LoVo (cell line): ENCODE measurements at regions not wholly inside any gene's neighbourhood (a gene's known extent, or its start where the extent isn't known, plus 50 kb on each side); places are given as distances from the start of the nearest gene placed in this dataset.

ENCODE experiments used
- DNase-seq: peaks from one replicate; pipeline ENCODE4 v3.0.0-alpha.2; 2016; ENCODE audit warnings: low spot score

DNA sequence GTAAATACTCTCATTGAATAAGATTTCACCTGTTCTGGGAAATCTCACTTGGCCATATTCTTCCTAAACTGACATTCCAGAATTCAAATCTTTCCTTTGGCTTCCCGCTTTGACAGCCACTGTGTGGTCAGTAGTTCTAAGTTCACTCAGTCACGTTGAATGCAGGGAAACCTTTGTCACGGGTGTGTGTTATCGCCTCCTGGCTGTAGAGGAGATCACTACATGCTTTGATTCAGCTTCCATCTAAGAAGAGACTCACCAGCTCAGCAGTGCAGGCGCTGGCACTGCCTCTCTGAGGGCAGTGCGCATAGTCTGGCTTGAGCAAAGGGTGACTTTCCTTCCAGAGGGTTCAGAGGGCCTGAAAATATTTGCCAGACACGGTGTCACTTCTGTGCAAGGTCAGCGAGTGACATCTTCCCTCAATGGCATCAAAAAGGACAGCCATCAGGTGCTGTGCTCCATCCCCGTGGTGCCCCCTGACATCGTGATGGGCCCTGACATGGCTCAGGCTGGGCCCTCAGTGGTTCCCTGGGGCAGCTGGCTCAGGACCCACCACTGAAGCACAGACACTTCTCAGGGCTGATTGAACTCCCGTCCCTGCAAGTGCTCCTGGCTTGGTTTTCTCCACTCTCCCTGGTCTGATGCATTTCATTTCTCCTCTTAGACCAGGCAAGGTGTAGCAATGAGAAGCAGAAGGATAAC, 635.4 kb upstream of the ARGLU1 start:
- no peak for DNase-seq

DNA sequence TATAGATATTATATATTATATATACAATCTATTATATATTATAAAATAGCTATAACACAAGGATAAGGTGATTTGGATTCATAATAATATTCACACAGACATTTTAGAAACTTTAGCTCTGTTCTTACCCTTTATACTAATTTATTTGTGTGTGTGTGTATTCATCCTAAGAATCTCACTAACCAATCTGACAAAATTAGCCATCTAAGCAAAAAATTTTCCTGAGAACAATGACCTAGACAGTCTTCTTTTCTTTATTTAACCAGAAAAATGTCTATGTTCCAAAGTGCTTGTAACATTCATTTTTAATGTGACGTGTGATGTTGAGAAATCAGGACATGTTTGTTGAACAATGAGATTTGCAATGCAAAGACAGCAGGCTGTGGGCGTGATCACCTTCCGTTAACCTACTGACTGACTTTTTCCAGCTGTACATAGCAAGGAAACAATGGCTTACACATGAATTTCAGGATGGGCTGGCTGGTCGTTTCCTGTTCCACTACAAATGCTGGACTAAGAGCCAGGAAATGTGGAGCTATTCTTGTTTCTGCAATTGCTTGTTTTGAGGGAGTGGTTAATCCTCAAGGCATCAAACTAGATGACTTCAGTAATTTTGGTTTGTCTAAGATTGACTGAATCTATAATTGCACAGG, 634.6 kb upstream of the ARGLU1 start:
- no peak for DNase-seq

DNA sequence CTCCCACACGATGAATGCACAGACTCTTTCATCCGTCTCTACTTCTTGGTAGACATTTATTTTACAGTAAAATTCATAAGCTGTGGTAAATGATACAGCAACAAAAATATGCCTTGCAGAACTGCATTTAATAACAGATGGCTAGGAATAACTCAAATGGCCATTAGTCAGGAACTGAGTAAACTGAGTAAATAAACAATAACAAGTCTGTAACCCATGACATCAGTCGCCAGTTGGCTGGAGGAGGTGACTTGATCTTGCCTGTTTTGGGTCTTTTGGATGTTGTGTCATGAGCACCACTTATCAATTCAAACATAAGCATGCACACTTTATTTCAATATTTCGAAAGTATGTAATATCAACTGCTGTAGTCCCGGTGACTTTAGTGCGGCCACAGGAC, 632.6 kb upstream of the ARGLU1 start:
- no peak for DNase-seq

DNA sequence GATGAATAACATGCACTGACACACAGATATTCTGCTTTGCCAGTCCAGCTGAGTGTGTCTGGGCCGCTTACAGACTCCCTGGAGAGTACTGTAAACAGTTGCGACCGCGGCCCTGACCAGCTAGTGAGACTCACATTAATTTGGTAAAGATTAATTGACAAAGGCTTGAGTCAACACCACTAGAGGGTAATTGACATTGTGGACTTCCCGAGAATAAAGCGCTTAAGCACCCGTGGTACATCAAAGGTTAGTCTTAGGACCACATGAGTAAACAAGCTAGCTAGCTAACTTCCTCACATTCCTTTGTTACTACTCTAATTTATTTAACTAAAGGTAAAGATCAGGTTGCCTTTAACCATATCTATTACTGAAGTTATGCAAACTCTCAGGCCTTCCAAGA, 624.4 kb upstream of the ARGLU1 start:
- DNase-seq: no peak

DNA sequence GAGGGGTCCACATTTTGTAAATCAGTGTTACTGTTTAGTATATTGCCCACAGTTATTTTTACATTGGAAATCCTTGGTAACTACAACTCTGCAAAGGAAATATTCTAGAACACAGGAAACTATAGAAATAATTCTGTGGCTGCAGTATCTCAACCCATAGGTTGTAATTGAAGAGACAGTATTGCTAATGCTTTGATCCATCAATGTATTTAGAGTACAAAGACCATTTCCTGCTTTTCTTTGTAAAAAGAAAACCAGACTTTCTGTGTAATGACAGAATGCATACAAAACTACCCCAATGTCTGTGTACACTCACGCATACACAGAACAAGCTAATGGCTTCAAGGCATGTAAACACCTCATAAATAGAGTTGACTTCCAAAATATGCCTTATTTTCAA, 622.1 kb upstream of the ARGLU1 start:
- DNase-seq: no peak

DNA sequence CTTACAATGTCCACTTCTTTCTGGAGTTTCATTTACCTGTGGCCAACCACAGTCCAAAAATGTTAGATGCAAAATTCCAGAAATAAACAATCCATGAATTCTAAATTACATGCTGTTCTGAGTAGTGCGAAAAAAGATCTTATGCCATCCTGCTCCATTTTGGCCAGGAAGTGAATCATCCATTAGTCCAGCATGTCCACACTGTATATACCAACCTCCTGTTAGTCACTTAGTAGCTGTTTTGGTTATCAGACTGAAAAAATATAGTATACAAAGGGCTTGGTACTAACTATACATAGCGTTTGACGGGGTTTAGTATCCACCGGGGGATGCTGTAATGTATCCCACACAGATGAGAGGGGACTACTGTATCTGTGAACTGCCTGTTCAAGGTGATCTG, 618.0 kb upstream of the ARGLU1 start:
- no peak for DNase-seq

DNA sequence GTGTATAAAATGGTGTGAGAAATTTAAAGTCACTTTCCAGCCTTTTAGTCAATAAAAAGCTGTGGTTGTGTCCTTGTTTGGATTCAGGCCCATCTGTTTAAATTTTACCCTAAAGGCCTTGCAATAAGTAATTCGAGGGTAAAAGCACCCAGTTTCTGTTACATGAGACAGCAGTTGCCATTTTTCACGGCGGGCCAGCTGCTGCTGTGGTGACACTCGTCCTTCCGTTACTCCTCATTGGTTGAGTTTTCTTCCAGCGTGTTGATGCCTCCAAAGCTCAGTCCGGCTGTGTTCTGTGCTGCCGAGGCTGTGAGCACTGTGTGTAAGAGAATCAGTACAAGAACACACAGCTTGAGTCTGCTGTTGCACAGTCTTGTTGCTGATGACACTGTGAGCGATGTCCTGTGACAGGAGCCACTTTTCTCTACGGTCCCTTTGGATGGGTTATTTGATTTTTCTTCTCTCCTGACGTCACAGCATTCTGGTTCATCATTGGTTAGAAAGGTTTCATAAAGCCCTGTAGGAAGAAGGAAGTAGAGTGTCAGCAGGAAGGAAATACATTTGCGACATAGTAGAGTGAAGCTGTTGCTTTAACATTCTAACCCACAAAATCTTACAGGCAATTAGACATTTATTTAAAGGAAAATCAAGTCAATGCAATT, 602.5 kb upstream of the ARGLU1 start:
- DNase-seq: no peak

DNA sequence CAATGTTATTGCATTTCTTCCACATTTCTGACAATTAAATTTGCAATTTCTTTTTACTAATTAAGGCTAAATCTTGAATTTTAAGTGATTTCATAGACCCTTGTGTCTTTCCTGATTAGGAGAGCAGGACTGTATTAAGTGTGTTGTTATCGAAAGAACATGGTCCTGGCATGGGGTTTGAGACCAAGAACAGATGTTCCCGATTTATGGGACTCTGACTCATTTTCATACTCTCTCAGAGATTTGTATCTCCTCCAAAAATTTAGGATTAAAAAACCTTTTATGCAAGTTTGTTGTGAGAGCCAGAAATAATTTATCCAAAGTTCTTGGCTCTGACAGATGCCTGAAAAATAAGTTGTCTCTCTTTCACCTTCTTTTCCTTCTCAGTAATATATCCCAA, 589.3 kb upstream of the ARGLU1 start:
- no peak for DNase-seq

DNA sequence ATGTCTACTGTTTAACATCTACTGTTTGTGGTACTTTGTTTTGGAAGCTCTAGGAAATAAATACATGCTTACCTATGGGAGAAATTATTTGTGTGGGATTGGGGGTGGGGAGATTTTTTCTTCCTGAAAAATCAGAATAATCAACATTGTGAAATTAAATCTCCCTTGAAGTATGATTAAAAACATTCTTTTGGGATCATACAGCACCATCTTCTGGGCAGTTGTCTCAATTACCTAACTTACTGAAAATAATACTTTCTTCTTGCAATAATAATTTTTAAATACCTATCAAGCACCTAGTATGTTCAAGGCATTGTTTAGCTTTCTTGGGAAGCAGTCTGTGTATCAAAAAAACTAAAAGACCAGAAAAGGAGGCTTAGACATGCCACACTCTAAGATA, 576.5 kb upstream of the ARGLU1 start:
- DNase-seq: no peak

DNA sequence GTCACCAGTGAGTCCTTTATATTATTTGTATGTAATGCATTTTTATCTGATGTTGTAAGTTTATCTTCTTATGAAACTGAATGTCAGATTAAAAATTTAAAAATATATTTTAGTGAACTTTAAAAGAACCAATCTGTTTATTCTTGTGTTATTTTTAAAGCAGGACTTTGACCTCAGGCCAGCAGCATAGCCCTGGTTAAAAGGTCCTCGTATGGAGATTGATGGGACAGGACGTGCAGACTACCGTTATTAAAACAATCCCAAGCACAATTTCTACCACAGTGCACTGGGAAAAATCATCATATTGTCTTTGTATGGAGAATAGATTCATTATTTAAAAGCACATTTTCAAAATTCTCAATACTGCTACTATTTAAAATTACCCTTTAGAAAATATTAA, 573.8 kb upstream of the ARGLU1 start:
- no peak for DNase-seq

DNA sequence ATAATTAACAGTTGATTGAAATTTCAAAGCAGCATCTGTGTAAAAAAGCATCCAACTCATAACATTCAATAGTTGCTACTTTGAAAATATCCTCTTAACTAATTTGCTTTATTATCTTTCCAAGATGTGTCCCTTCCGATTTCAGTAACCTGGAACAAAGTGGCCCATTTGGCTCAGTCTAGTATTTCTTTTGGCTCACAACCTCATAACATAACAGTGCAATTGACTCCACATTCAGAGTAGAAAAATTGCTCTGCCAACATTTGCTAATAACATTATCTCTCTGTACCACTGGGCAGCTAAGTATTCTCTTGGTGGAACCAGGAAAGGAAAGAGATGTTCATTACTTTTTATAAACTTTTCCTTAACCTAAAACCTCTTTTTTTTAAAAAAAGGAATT, 571.1 kb upstream of the ARGLU1 start:
- no peak for DNase-seq

DNA sequence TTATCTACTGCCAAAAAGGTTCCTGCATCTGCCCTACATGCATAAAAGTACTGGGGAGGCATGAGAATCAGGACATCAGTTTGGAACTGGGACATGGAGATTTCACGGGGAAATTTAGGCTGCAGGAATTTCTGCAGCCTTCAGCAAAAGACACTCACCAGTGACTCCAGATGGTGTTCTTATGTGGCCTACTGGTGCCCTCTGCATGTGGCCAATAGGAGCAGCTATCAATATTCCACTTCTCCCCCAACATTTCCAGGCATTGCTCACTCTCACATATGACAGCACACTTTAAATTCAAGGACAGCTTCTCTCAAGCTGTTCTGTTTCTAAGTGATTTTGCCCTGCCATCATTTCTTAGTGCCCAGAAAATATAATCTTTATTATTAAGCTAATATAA, 570.5 kb upstream of the ARGLU1 start:
- no peak for DNase-seq

DNA sequence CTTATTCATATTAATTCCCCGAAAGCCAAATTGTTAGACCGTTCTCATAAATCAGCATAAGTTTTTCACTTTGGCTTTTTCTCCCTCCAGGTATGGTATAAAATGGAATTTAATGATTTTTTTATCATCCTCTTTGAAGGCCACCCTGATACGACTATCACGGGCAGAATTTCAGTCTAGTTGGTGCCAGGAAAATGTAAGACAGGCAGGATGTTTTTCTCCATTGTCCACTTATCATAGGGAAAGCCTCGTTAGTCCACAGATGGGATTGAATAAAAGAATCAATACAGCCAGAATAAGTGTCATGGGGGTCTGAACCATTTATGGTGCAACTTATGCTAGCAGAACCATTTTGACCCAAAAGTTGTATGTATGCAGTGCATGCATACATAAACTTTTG, 566.0 kb upstream of the ARGLU1 start:
- DNase-seq: no peak

DNA sequence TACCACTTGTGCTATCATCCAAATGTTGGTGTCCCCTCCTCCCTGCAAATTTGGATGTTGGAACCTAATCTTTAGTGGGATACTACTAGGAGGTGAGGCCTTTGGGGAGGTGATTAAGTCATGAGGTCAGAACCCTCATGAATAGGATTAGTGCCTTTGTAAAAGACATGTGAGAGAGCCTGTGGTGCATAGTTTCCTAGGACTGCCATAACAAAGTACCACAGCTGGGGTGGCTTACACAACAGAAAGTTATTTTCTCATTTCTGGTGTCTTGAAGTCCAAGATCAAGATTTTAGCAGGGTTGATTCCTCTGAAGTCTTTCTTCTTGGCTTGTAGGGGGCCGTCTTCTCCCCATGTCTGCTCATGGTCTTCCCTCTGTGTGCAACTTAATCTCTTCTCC, 562.6 kb upstream of the ARGLU1 start:
- no peak for DNase-seq

DNA sequence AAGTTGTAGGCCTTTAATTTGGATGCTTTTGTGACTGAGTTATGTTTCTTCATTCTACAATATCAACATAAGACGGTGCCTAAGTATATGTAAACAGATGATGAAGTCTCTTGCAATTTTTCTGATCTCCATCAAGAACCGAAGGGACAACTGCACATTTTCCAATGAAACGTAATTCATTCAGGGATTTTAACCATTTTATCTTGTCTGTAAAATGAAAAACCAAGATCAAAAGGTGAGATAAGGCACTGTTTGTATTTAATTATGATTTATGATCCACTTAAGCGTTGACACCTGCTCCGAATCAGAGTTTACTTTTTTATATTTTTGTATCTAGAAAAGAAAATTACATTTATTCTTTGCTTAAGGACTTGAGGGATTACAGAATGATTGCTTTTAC, 556.8 kb upstream of the ARGLU1 start:
- no peak for DNase-seq

DNA sequence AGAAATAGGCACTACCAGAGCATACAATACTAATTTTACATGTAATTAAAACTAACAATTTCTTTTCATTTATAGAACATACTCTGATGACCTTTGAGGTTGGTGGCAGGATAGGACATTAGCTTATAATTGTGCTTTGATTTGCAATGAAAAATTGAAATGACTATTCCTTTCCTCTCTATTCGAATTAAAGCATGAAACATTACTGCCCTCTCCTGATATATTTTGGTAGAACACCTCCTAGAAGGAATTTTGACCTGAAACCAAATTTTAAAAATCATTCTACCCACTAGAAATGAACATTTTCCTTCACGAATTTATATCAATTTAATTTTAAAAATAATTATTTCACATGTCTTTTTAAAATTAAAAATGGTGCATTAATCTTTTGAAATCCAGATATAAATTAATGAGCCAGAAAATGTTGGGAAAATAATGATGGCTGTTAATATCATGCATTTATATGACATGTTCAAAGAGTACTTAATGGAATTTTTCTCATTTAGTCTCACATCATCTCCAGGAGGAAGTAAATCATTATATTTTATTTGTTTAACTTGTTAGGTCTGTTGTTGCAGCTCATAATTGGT, 556.3 kb upstream of the ARGLU1 start:
- peak; percentile 4 for DNase-seq

DNA sequence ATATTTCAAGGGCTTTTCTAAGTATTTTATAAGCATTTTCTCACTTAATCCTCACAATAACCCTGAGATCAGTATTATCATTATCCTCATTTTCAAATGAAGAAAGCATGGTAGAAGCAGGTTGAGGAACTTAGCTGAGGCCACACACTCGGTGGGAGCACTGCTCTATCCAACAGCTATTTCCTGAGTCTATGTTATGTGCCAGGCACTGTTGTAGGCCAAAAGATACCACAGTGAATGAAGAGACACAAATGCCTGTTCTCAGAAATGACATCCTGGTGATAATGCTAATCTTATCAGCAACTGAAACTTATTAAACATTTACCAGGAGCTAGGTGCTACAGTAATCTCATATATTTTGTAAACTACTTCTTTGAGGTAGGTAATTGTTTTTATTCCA, 553.9 kb upstream of the ARGLU1 start:
- DNase-seq: no peak

DNA sequence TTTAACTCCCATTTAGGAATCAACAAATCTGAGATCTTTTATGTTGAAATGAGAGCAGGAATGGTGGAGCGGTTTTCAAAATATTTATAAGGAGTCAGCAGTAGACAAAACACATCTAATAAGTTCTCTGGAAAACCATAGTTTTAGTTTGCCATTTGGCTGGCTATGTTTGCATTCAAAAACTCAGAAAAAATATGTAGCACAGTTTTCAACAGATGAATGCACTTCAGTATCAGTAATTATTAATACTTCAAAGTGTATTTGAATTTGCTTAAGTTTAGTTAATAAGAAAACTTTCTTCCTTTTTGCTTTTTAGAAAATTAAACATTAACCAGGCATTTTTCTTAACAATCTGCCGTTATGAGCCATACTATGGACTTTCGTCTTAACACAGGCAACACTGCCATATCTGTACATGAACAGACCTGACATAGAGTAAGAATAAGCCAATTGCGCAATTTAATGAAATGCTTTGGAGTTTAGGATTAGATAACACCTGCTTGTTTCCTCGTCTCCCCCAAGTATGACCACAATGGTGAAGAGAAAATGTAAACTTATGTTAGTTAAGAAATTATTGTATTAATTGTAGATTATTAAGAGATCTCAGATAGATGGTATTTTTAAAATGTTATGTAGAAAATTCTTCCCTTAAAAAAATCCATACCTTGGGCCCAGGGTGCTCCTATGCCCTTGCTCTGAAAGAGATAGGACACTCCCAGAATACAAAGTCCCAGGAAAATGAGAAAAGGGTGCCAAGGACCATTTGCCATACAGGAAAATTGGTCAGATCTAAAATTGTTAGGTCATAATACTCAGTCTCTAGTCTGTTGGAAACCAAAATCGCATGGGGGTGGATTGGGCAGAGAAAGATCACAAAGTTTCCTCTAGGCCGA, 552.3 kb upstream of the ARGLU1 start:
- no peak for DNase-seq

DNA sequence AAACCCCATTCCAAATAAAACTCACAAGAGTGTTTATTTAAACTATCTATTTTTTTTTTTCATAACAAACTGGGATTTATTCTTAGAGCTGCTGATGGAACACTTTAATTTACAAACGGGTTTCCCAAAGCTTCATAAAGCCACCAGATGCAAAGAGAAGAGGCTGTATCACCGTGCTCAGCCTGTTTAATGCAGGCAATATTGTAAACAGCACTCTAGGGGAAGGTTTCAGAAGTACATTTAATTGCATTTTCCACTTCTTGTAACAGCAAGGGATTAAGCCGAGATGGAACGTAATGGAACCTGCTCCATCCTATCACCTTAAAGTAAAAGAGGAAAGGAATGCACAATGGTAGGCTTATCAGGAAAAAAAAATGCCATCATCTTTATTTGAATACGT, 550.6 kb upstream of the ARGLU1 start:
- DNase-seq: no peak

DNA sequence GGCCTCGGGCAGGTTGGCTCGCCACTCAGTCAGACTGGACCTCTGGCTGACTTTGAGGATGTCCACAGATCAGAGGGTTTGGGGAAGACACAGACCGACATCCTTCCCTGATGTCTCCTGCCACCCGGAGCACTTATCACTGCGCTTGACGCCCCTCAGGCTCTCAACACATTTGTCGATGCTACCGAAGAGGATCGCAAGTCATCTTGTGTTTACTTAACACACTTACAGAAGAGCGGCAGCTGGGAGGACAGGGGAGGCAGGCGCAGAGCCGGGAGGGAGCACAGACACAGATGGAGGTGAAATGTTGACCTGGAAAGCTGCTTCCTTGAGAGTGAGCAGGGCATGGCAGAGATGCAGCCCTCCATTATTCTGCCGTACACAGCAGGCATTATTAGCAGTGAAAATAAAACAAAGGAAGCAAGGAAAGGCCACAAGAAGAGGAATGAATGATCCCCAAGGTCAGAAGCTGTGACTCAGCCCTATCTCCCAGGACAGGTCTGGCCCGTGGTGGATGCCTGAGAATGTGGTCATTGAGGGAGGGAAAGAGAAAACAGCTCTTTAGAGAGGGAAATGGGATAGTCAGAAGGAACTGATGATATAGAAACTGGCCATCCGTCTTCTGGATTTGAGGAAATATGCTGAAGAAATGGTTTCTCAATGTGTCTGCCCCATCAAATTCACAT, 549.5 kb upstream of the ARGLU1 start:
- no peak for DNase-seq

DNA sequence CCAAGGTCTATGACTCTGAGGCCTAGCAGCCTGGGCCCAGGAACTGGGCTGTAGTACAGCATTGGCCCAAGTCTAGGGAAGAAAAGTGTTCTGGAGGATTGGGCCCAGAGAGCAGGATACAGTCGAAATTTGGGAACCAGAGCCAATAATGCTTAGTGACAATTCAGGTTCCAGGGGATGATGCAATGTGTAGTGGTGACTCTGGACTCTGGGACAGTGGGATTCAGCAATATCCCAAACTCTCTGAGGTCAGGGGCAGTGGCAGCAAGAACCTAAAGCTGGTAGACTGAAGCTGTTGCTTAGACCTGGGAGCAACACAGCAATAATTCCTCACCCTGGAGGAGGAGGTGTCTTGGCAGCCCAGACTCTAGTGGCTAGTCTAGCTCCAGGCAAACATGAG, 545.5 kb upstream of the ARGLU1 start:
- no peak for DNase-seq

DNA sequence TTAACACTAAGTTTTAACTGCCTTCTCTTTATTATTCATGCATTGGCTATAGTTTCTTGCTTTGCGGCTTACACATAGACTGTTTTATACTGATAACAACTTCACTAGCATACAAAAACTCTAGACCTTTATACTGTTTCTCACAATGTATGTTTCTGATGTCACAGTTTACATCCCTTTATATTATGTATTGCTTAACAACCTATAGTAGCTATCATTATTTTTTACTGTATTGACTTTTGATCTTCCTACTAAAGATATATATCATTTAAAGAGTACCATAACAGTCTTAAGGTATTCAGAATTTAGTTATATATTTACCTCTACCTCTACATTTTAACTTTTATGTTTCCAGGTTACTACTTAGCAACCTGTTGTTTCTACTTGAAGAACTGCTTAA, 543.3 kb upstream of the ARGLU1 start:
- DNase-seq: no peak
